ENCODE measurements at regions not wholly inside any gene's neighbourhood (a gene's known extent, or its start where the extent isn't known, plus 50 kb on each side); places are given as distances from the start of the nearest gene placed in this dataset.
A peak's percentile ranks its signal among the peaks of the same experiment; 100 is the strongest.
"Not testable (repeated sequence)": the region's sequence is repeated elsewhere in the genome, so short reads cannot be mapped to it uniquely, and the experiment has no call there.

GRCh38 chr10:47145290-47145934, 154.6 kb upstream of the GDF10 start:
- DNase-seq, result no peak

GRCh38 chr10:47146572-47146971, 153.4 kb upstream of the GDF10 start:
- no peak for DNase-seq

- no peak for DNase-seq
These were observed 152.8 kb upstream of the GDF10 start for GRCh38 chr10:47147186-47147585.

- DNase-seq, result no peak
These were observed 149.4 kb upstream of the GDF10 start for GRCh38 chr10:47150581-47150980.

- DNase-seq, result no peak
These were observed 148.1 kb upstream of the GDF10 start for GRCh38 chr10:47151920-47152319.

- peak; percentile 3 for DNase-seq
These were observed 147.1 kb upstream of the GDF10 start for GRCh38 chr10:47152861-47153349.

GRCh38 chr10:47154762-47155161, 145.2 kb upstream of the GDF10 start:
- DNase-seq, result no peak

GRCh38 chr10:47156873-47157272, 143.1 kb upstream of the GDF10 start:
- DNase-seq, result no peak

- no peak for DNase-seq
These were observed 141.6 kb upstream of the GDF10 start for GRCh38 chr10:47158116-47159071.

GRCh38 chr10:47159361-47160260, 140.4 kb upstream of the GDF10 start:
- DNase-seq, result no peak

- DNase-seq, result no peak
These were observed 139.6 kb upstream of the GDF10 start for GRCh38 chr10:47160261-47160908.

GRCh38 chr10:47160967-47161366, 139.0 kb upstream of the GDF10 start:
- no peak for DNase-seq

GRCh38 chr10:47161465-47161864, 138.5 kb upstream of the GDF10 start:
- no peak for DNase-seq

- DNase-seq, result no peak
These were observed 135.7 kb upstream of the GDF10 start for GRCh38 chr10:47164126-47164799.

GRCh38 chr10:47164800-47165128, 135.2 kb upstream of the GDF10 start:
- no peak for DNase-seq

- no peak for DNase-seq
These were observed 134.8 kb upstream of the GDF10 start for GRCh38 chr10:47165168-47165710.

- no peak for DNase-seq
These were observed 134.1 kb upstream of the GDF10 start for GRCh38 chr10:47165711-47166404.

- DNase-seq, result no peak
These were observed 133.6 kb upstream of the GDF10 start for GRCh38 chr10:47166405-47166777.

GRCh38 chr10:47166808-47167581, 133.0 kb upstream of the GDF10 start:
- not testable (repeated sequence) for DNase-seq

- no peak for DNase-seq
These were observed 132.4 kb upstream of the GDF10 start for GRCh38 chr10:47167591-47167990.
